HEK293T (cell line): ENCODE measurements at regions not wholly inside any gene's neighbourhood (a gene's known extent, or its start where the extent isn't known, plus 50 kb on each side); places are given as distances from the start of the nearest gene placed in this dataset.

Source experiments
- CTCF ChIA-PET: fragments of 350-600 bp; formaldehyde crosslinking; extraction: SDS; loops from one replicate; lab custom pipeline; 2021; ENCODE audit warnings: antibody characterized with exemption, inconsistent platforms; lab: Yijun Ruan, JAX
- POLR2A ChIA-PET: fragments of 350-600 bp; formaldehyde crosslinking; extraction: SDS; loops from one replicate; lab custom pipeline; 2020; ENCODE audit warnings: antibody characterized with exemption, inconsistent platforms; lab: Yijun Ruan, JAX
- DNase-seq: peaks from one replicate; pipeline ENCODE4 v3.0.0; 2012; ENCODE audit warnings: mixed read lengths; ENCODE audit errors: extremely low spot score
- ARNT ChIP-seq: fragments of 450-650 bp; IDR thresholded peaks from 2 replicates; pipeline ENCODE4 v1.6.1; 2017; ENCODE audit warnings: mild to moderate bottlenecking
- BHLHE40 ChIP-seq: fragments of 450-650 bp; IDR thresholded peaks from 2 replicates; pipeline ENCODE4 v1.6.1; 2016; ENCODE audit warnings: mild to moderate bottlenecking, moderate library complexity, borderline replicate concordance
- CTBP1 ChIP-seq: fragments of 450-650 bp; IDR thresholded peaks from 2 replicates; pipeline ENCODE4 v1.6.1; 2016; ENCODE audit warnings: borderline replicate concordance
- ELF4 ChIP-seq: fragments of 450-650 bp; IDR thresholded peaks from 2 replicates; pipeline ENCODE4 v1.6.1; 2017; ENCODE audit warnings: antibody characterized with exemption
- FOXA1 ChIP-seq: fragments of 450-650 bp; IDR thresholded peaks from 2 replicates; pipeline ENCODE4 v1.6.1; 2016; ENCODE audit warnings: mild to moderate bottlenecking
- FOXK2 ChIP-seq: fragments of 450-650 bp; IDR thresholded peaks from 2 replicates; pipeline ENCODE4 v1.6.1; 2016; ENCODE audit warnings: mild to moderate bottlenecking
- FOXM1 ChIP-seq: fragments of 450-650 bp; IDR thresholded peaks from 2 replicates; pipeline ENCODE4 v1.6.1; 2017; ENCODE audit warnings: mild to moderate bottlenecking, borderline replicate concordance
- HDGF ChIP-seq: fragments of 450-650 bp; IDR thresholded peaks from 2 replicates; pipeline ENCODE4 v1.6.1; 2017; ENCODE audit warnings: antibody characterized with exemption, borderline replicate concordance
- L3MBTL2 ChIP-seq: fragments of 450-650 bp; conservative IDR thresholded peaks from 2 replicates; pipeline ENCODE4 v1.6.1; 2016; ENCODE audit warnings: mild to moderate bottlenecking
- LEF1 ChIP-seq: fragments of 450-650 bp; IDR thresholded peaks from 2 replicates; pipeline ENCODE4 v1.6.1; 2017; ENCODE audit warnings: mild to moderate bottlenecking, borderline replicate concordance
- NFRKB ChIP-seq: fragments of 450-650 bp; IDR thresholded peaks from 2 replicates; pipeline ENCODE4 v1.6.1; 2016; ENCODE audit warnings: mild to moderate bottlenecking, moderate library complexity
- SP1 ChIP-seq: fragments of 450-650 bp; IDR thresholded peaks from 2 replicates; pipeline ENCODE4 v1.6.1; 2017
- SUZ12 ChIP-seq: fragments of 450-650 bp; IDR thresholded peaks from 2 replicates; pipeline ENCODE4 v1.6.1; 2016; ENCODE audit warnings: mild to moderate bottlenecking
- TARDBP ChIP-seq: fragments of 450-650 bp; IDR thresholded peaks from 2 replicates; pipeline ENCODE4 v1.6.1; 2016
- ZNF384 ChIP-seq: fragments of 450-650 bp; IDR thresholded peaks from 2 replicates; pipeline ENCODE4 v1.6.1; 2016
- TF ChIP-seq, protein P1 (sequence below): fragments of 450-650 bp; IDR thresholded peaks from 2 replicates; pipeline ENCODE4 v1.6.1; 2016

DNA sequence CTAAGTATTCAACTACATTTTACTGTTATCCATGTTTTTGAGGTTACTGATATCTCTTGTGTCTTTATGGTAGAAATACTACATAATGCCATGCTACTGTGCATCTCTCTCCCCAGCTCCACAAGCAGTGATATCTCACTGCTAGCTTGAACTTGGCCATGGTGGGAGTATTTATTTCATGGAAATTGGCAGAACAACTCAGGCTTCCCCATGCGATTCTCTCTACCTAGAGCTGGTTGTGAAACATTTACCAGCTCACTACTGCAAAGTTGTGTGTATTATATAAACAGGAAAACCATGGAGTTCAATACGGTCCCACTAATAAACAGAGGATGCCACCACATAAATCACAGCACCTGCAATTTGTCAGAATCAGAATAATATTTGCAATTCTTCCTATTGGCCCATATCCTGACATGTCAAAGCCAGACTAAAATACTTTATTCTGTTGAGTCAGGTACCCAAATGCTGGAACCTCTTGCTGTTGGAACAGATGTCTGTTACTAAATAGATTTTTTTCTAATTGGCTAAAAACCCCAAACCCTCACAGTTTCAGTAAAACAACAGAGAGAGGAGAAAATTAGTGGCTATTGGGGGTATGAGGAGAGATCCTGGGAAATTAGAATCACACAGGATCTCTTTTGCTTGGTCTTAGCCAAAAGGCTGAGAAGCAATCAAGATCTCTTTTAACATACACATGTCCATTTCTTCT lies 91.4 kb upstream of the SLC10A2 start:
- TF ChIP-seq ELF4 (no peak), BHLHE40 (no peak), SUZ12 (no peak), TARDBP (no peak), FOXM1 (no peak)
- CTCF ChIA-PET, result no interaction called here
- POLR2A ChIA-PET, result no interaction called here
- no peak for DNase-seq

DNA sequence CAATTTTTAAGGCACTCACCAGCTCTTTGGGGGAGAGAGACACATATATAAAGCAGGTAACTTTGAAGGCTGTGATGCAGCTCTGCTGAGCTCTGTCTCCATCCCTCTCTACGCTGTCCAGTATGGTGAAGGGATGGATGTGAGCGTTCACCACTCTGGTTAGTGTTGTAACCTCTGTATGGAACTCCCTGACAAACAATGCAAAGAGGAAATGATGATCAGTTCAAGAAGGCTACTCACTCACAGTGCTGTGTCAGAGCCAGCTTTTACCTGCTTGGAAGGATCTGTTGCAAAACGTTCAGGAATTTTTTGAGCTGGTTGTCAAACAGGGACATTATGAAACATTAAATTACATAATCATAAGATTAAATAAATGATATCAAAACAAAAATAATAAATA lies 90.8 kb upstream of the SLC10A2 start:
- TF ChIP-seq FOXA1 (no peak), L3MBTL2 (no peak), HDGF (no peak)
- POLR2A ChIA-PET, result no interaction called here
- CTCF ChIA-PET, result no interaction called here
- DNase-seq, result no peak

DNA sequence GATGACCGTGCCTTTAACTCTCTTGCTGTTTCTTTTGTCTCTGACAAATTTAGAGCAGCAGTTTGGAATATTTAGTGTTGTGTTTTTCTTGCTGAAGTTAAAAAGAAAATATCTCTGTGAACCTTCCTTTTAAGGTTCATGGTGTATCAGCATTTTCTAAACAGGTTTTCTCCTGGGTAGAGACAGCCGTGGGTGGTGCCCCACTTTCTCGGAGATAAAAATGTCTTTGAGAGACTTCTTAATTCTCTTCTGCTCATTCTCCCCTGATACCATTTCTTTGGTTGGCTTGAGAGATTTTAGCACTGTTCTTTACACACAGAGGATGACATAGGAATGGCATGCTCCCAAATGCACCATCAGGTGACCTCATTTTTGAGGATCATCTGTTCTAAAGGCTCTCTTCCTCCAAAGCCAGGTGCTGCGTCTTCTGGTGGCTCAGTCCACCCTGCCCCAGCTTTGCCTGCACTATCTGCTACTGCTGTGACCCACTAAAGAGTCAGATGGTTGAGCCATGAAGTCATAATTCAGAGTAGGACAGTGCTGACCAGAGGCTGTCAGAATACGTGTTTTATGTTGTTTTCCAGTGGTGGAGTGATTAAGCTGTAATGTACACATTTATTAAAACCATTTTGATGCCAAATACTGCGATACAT lies 90.3 kb upstream of the SLC10A2 start:
- ChIA-PET POLR2A (no interaction called here), CTCF (no interaction called here)
- TF ChIP-seq SUZ12 (no peak), BHLHE40 (no peak), ARNT (no peak), ELF4 (no peak), NFRKB (no peak)
- TF ChIP-seq, protein P1, sequence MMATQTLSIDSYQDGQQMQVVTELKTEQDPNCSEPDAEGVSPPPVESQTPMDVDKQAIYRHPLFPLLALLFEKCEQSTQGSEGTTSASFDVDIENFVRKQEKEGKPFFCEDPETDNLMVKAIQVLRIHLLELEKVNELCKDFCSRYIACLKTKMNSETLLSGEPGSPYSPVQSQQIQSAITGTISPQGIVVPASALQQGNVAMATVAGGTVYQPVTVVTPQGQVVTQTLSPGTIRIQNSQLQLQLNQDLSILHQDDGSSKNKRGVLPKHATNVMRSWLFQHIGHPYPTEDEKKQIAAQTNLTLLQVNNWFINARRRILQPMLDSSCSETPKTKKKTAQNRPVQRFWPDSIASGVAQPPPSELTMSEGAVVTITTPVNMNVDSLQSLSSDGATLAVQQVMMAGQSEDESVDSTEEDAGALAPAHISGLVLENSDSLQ, result no peak
- DNase-seq, result no peak

DNA sequence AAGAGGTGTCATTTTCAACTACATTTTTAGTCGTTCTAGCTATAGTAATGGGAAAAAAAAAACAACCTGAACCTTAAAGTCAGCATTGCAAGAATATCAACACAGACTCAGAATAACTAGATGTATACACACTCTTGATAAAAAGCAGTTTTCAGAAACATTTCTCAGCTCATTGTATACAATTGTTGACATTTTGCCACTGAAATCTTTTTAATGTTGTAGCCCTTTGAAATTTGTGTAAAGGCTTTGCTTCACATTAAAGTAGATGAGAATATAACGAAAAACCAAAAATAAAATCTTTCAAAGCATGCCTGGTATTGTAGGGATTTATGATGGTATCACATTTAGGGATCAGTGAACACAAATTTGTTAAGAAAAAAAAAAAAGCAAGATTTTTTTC lies 87.2 kb upstream of the SLC10A2 start:
- DNase-seq, result no peak
- ChIA-PET CTCF (no interaction called here), POLR2A (no interaction called here)
- no peak for TF ChIP-seq FOXK2
- TF ChIP-seq HDGF, result no peak
- no peak for TF ChIP-seq ZNF384

DNA sequence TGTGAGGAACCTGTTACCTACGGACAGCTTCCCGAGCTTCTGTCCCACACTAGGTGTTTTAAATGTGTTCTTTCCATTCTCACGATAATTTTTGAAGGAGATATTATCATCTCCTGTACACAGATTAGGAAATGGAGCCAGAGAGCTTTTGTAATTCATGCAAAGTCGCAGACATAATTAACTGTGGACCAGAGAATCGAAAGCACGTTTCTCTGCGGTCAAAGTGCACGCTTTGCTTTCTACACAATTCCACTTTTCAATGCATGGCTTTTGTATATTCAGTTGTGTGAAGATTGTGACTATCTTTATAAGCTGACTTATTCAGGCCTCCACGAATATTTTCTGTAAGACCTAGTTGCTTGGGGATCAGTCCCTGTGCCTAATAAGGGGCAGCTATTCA lies 81.7 kb upstream of the SLC10A2 start:
- CTCF ChIA-PET, result no interaction called here
- no peak for DNase-seq
- POLR2A ChIA-PET, result no interaction called here
- no peak for TF ChIP-seq ELF4
- no peak for TF ChIP-seq FOXA1
- TF ChIP-seq L3MBTL2, result no peak
- no peak for TF ChIP-seq LEF1
- TF ChIP-seq ZNF384, result no peak

DNA sequence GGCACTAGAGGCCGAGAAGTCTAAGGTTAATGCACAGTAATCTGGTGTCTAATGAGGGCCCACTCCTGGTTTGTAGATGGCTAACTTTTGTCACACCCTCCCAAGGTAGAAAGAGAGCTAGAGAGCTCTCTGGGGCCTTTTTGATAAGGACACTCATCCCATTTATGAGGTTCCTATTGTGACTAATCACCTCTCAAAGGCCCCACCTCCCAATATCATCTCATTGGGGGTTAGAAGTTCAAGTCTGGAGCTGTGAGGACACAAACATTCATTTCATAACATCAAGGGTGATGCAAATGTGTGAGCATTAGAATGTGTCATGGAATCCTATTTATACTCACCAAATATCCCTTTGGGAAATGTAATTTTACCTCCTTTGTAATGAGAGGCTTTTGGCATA lies 79.2 kb upstream of the SLC10A2 start:
- no peak for DNase-seq
- CTCF ChIA-PET, result no interaction called here
- TF ChIP-seq ELF4 (no peak), FOXA1 (no peak), L3MBTL2 (no peak), SUZ12 (no peak), FOXK2 (no peak), SP1 (no peak), ARNT (no peak), CTBP1 (no peak), BHLHE40 (no peak), FOXM1 (no peak), HDGF (no peak), NFRKB (no peak), ZNF384 (no peak), LEF1 (no peak), TARDBP (no peak)
- TF ChIP-seq, protein P1, result no peak
- POLR2A ChIA-PET, result no interaction called here

DNA sequence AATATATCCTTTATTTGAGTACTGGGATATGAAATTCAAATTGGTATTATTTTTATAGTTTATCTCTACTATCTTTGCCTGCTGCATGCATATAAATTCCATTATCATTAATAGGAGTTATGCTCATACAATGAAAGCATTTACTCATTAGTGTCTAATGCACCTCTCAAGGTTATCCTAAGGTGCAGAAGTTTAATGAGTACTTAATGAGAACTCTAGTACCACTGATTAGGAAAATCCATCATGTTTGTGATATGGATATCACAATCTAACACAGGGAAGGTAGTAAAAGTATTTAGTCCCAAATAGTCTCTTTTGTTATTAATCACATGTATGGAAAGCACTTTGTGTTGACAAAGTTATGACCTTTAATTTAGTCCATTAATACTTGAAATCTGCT lies 77.2 kb upstream of the SLC10A2 start:
- ChIA-PET CTCF (no interaction called here), POLR2A (no interaction called here)
- TF ChIP-seq TARDBP, result no peak
- TF ChIP-seq, protein P1, result no peak
- no peak for TF ChIP-seq SUZ12
- no peak for TF ChIP-seq L3MBTL2
- DNase-seq, result no peak
